ENCODE measurements at regions not wholly inside any gene's neighbourhood (a gene's known extent, or its start where the extent isn't known, plus 50 kb on each side); places are given as distances from the start of the nearest gene placed in this dataset.

DNA sequence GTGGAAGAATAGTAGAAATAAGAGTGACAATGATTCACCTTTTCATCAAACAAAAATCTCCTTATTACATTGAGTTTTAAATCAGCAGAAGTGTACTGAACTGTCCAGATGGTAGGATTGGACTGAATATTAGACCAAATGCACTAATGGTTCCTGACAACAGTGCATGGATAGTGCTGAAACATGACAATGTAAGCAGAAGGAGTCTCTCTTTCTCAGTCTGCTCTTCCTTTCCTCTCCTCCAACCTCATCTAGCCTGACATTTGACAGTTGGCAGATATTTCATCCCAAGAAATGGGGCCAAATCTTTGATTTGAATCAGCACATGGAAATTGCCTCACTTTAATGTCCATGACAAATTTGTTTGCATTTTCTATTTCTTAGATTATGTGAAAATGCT lies 225.1 kb upstream of the PLSCR5 start:
- intact Hi-C loops (cut with micrococcal nuclease; ENCODE audit: unreplicated experiment) (no loop called here), in situ Hi-C loops (cut with MboI) (no loop called here)
- Histone ChIP-seq H3K9me3 (replicated peaks; ENCODE audit: control insufficient read depth, insufficient read depth, low read length) (no peaks in the 10 kb centered on the region), H3K9ac (ENCODE audit: control insufficient read depth, insufficient read depth, low read length) (no peak overlapping the region), H3K4me2 (ENCODE audit: control insufficient read depth, insufficient read depth) (no peak overlapping the region), H4K20me1 (ENCODE audit: control insufficient read depth, insufficient read depth) (no peaks in the 10 kb centered on the region), H3K36me3 (ENCODE audit: control insufficient read depth in 2 of 2, insufficient read depth in 2 of 2, low read length in 1 of 2) (no peaks in the 10 kb centered on the region), H3K27ac (ENCODE audit: control insufficient read depth, insufficient read depth) (no peak overlapping the region), H3K79me2 (ENCODE audit: control insufficient read depth, insufficient read depth, low read length) (no peaks in the 10 kb centered on the region), H3K4me1 (ENCODE audit: control insufficient read depth, insufficient read depth, low read length) (no peaks in the 10 kb centered on the region), H3K4me3 (no peak overlapping the region), H2AFZ (ENCODE audit: control insufficient read depth, low read depth, low read length) (no peak overlapping the region), H3K27me3 (replicated peaks in 1 of 2; ENCODE audit: control insufficient read depth in 2 of 2, insufficient read depth in 2 of 2, low read length in 1 of 2) (no peaks in the 10 kb centered on the region)
- DNase-seq (ENCODE audit: low read depth, low spot score) (no peak), FAIRE-seq (no peak), ATAC-seq (no peak)
- no TSS peak for BruUV-seq (replicated peaks)
- RAD21 ChIA-PET (ENCODE audit: unreplicated experiment) = no interaction called here
- SMC1A ChIA-PET (ENCODE audit: uncharacterized antibody, unreplicated experiment) = no interaction called here
- CTCF ChIA-PET = no interaction called here
- POLR2A ChIA-PET = no interaction called here
- TF ChIP-seq NR2C1 (IDR thresholded peaks at IDR 0.05) = no peak
- no peak for TF ChIP-seq IRF5 (IDR thresholded peaks at IDR 0.05; ENCODE audit: borderline replicate concordance)
- TF ChIP-seq POLR2AphosphoS2 (IDR thresholded peaks at IDR 0.05; ENCODE audit: low read depth, low read length) = no peak
- TF ChIP-seq, protein P1, sequence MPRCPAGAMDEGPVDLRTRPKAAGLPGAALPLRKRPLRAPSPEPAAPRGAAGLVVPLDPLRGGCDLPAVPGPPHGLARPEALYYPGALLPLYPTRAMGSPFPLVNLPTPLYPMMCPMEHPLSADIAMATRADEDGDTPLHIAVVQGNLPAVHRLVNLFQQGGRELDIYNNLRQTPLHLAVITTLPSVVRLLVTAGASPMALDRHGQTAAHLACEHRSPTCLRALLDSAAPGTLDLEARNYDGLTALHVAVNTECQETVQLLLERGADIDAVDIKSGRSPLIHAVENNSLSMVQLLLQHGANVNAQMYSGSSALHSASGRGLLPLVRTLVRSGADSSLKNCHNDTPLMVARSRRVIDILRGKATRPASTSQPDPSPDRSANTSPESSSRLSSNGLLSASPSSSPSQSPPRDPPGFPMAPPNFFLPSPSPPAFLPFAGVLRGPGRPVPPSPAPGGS (IDR thresholded peaks at IDR 0.05; ENCODE audit: borderline replicate concordance, insufficient read depth, low read depth, low read length, poor library complexity, severe bottlenecking) = no peak
- TF ChIP-seq RFX5 (IDR thresholded peaks at IDR 0.05; ENCODE audit: low read depth, low read length) = no peak
- TF ChIP-seq PBX3 (IDR thresholded peaks at IDR 0.05; ENCODE audit: insufficient replicate concordance, low read depth, low read length) = no peak
- TF ChIP-seq HDGF (IDR thresholded peaks at IDR 0.05) = no peak
- TF ChIP-seq BACH1 (IDR thresholded peaks at IDR 0.05; ENCODE audit: borderline replicate concordance) = no peak
- TF ChIP-seq PAX8 (IDR thresholded peaks at IDR 0.05) = no peak
- no peak for TF ChIP-seq MYC (IDR thresholded peaks at IDR 0.05; ENCODE audit: insufficient read depth, insufficient read length, insufficient replicate concordance, low read length, severe bottlenecking)
- TF ChIP-seq RAD51 (IDR thresholded peaks at IDR 0.05) = no peak
- TF ChIP-seq ETV6 (conservative IDR thresholded peaks at IDR 0.05 in 1 of 2, IDR thresholded peaks at IDR 0.05 in 1 of 2; ENCODE audit: borderline replicate concordance in 1 of 2, low read depth in 1 of 2) = no peak
- TF ChIP-seq E2F8 (IDR thresholded peaks at IDR 0.05; ENCODE audit: low read depth, partially characterized antibody) = no peak
- TF ChIP-seq ZNF687 (IDR thresholded peaks at IDR 0.05) = no peak
